ENCODE measurements at regions not wholly inside any gene's neighbourhood (a gene's known extent, or its start where the extent isn't known, plus 50 kb on each side); places are given as distances from the start of the nearest gene placed in this dataset.
"Not testable (repeated sequence)": the region's sequence is repeated elsewhere in the genome, so short reads cannot be mapped to it uniquely, and the experiment has no call there.

GRCh38 chr5:154620411-154620810, 134.8 kb upstream of the LARP1 start:
- no peak for DNase-seq (ENCODE audit: low spot score)

DNA sequence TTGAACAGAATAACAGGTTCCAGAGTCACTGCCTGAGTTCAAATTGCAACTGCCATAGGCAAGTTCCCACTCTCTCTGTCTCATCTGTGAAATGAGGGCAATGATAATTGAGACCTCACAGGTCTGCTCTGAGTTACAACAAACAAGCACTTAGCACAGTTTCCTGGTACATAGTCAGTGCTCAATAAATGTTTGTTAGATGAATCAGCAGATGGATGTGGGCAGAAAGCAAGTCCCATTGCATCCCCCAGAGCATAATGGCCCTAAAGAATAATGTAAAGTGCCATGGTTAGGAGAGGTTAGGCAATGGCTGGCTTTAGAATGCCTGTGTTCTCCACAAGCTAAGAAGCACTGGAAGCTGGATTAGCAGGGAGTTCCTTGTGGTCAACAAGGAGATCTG, 136.5 kb upstream of the LARP1 start:
- DNase-seq (ENCODE audit: low spot score): no peak

DNA sequence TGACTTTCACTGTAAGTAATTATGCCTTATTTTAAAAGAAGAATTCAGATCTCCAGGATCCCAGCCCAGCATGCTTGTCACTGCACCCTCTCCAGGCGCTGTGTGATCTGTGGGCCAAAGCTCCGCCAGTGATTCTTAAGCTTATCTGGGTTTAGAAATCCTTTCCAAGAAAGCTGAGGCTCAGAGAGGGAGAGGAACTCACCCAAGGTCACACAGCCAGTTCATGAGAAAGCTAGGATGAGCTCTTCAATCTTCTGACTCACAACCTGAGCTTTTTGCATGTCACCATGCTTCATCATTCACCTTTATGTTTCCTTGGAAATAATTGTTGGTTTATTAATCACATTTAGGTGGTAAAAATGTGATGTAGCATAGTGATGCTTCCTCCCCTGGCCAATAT, 136.6 kb upstream of the HAND1 start:
- DNase-seq (ENCODE audit: low spot score): no peak

GRCh38 chr5:154614125-154614524, 136.1 kb upstream of the HAND1 start:
- no peak for DNase-seq (ENCODE audit: low spot score)

- no peak for DNase-seq (ENCODE audit: low spot score)
Measured at GRCh38 chr5:154612666-154613065, 134.6 kb upstream of the HAND1 start.

- no peak for DNase-seq (ENCODE audit: low spot score)
Measured at GRCh38 chr5:154611341-154611767, 133.3 kb upstream of the HAND1 start.

GRCh38 chr5:154610321-154611154, 132.5 kb upstream of the HAND1 start:
- DNase-seq (ENCODE audit: low spot score): peak; percentile 47

- no peak for DNase-seq (ENCODE audit: low spot score)
Measured at GRCh38 chr5:154609251-154609650, 131.2 kb upstream of the HAND1 start.

DNA sequence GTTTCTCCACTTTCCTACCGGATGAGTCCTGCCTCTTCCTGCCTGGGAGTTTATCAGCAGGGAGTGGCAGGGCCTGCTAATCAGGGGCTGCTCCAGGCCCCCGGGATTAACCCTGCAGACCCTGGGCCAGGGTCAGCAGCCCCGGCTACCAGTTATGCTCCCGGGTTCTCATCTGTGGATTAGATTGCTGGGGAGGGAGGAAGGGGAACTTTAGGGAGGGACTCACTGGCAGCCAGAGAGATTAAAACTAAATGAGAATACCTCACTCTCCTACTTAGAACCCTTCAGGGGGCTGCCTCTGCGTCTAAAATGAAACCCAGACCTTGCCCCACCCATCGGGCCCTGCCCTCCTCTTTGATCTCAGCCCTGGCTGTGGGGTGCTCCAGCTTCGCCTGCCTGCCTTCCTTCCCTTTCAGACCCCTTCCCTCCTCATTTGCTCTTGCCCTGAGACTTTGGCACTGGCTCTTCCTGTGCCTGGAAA, 130.5 kb upstream of the HAND1 start:
- no peak for DNase-seq (ENCODE audit: low spot score)

GRCh38 chr5:154607746-154608145, 129.7 kb upstream of the HAND1 start:
- DNase-seq (ENCODE audit: low spot score): no peak

DNA sequence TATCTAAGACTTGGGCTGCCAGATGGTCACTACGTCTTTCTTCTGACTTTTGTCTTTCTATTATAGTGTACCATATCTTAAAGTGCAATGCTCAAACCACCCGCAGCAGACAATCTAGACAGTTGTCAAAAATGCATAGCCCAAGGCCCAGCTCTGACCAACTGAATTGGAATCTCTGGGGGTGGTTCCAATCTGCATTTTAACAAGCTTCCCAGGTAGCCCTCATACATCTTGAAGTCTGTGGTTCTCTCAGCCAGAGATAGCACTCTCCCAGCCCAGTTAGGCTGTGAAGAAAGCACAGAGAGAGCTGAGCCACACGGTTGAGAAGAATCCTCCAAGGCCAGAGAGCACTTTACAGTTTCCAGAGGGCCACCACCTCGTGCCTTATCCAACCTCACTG, 128.2 kb upstream of the HAND1 start:
- DNase-seq (ENCODE audit: low spot score): no peak

DNA sequence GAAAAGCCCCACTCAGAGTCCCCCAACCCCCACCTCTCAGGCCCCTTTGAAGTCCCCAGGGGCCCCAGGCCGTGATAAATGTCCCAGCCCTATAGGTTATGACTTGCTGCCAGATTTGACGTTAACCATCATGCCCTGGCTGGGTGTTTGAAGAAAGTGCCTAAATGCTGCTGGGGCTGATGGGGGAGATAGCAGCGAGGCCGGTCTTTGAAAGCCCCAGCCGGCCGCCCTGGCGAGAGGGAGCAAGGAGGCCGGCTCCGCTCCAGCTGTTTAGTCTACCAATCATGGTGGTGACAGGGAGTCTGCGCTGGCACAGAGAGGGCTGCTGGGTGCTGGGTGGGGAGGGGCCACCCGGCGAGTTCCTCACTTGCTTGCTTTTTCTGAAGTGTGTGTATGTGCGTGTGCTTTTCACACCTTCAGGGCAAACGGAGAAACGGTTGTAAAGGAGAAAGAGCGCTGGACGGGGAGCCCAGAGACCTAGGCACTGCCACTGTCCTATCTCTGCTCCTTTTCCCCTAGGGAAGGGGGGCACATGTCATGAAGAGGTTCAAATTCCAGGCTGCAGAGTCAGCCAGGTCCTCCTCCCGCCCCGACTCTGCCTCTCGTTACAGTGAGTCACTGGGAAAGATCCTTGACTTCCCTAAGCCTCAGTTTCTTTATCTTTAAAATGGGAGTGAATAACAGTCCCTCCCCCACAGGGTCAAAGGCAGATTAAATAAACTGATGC, 126.1 kb upstream of the HAND1 start:
- no peak for DNase-seq (ENCODE audit: low spot score)

- DNase-seq (ENCODE audit: low spot score): no peak
Measured at GRCh38 chr5:154603485-154603884, 125.5 kb upstream of the HAND1 start.

DNA sequence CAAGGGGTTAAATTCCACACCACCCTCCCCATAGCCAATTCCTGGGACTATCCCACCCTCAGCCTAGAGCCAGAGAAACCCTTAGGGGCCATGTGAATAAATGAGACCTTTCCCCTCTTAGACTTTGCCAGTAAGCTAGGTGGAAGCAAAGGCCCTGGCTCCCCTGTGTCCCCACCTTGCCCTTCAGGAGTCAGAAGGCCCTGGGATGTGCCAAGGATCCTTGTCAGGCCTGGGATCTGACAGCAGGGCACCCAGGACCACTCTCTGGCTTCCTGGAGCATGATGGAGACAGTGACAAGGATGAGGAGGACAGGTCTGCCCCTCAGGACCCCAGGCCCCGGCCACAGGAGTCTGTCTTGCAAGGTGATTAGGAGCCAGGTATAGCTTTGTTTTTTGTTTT, 125.0 kb upstream of the HAND1 start:
- DNase-seq (ENCODE audit: low spot score): no peak

- no peak for DNase-seq (ENCODE audit: low spot score)
Measured at GRCh38 chr5:154601014-154601413, 123.0 kb upstream of the HAND1 start.

GRCh38 chr5:154598021-154598420, 120.0 kb upstream of the HAND1 start:
- DNase-seq (ENCODE audit: low spot score): no peak

DNA sequence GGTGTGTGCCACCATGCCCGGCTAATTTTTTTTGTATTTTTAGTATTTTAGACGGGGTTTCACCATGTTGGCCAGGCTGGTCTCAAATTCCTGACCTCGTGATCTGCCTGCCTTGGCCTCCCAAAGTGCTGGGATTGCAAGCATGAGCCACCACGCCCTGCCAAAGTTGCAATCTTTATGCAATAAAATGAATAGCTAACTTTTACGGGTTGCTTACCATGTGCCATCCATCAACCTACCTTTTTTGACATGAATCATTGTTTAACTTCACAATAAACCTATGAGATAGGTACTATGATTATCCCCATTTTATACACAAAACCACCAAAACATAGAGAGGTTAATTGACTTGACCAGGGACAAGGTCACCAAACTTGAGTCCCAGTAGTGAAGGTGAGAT, 118.8 kb upstream of the HAND1 start:
- not testable (repeated sequence) for DNase-seq (ENCODE audit: low spot score)

- DNase-seq (ENCODE audit: low spot score): no peak
Measured at GRCh38 chr5:154595662-154596061, 117.6 kb upstream of the HAND1 start.

DNA sequence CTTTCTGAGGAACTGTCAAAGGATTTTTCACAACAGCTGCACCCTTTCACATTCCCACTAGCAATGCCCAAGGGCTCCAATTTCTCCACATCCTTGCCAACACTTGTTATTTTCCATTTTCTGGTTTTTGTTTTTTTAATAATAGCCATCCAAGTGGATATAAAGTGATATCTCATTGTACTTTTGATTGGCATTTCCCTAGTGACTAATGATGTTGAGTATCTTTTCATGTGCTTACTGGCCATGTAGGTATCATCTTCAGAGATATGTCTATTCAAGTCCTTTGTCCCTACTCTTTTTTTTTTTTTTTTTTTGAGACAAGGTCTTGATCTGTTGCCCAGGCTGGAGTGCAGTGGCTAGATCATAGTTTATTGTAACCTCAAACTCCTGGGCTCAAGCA, 115.8 kb upstream of the HAND1 start:
- no peak for DNase-seq (ENCODE audit: low spot score)

GRCh38 chr5:154593071-154593470, 115.0 kb upstream of the HAND1 start:
- no peak for DNase-seq (ENCODE audit: low spot score)

DNA sequence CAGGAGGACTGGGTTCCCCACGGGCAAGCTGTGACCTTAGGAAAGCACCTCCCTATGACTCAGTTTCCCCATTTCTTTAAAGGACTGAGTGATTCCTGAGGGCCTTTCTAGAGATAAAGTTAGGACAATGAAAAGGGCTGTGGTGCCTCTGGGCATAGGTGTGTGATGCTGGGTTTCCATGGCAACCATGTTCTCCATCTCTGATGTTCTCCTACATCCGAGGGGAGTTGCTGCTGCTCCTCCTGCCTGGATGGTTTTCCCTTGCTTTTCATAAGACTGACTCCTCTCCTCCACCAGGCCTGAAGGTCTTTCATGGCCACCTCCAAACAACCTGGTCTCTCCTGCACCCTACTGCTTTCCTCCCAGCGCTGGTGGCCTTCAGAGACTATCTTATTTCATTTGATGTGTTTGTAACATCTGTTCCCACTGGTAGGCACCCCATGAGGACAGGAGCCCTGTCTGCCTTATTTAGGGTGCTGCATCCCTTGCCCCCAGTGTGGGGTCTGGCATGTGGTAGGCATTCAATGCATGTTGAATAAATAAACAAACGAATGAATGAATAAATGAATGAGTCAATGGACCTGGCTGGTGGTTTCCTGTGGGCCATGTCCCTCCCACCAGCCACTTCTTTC, 112.2 kb upstream of the HAND1 start:
- no peak for DNase-seq (ENCODE audit: low spot score)

- DNase-seq (ENCODE audit: low spot score): no peak
Measured at GRCh38 chr5:154589511-154589910, 111.5 kb upstream of the HAND1 start.
